ENCODE measurements at regions not wholly inside any gene's neighbourhood (a gene's known extent, or its start where the extent isn't known, plus 50 kb on each side); places are given as distances from the start of the nearest gene placed in this dataset.

DNA sequence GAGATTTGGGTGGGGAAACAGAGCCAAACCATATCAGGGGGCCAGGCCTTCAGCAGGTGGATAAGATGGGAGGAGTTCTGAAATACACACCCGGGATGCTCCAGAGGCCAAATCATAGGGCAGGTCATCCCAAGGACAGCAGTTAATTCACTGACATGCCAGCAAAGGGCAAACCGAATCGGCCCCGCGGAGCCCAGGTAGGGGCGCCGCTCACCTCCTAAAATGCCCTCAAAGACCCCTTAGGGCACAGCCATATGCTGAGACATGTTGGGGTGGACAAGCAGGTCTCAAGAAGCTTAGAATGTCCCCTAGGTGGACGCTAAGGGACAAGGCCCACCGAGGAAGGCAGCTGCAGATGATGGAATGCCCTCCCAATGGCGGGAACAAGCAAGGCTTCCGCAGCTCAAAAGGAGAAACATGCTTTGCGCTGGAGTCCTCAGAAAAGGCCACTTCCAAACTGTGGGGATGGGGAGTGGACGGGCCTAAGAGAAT, 144.9 kb downstream of the ERCC6L2 start:
- H3K4me3 ChIP-seq: peak overlapping the region; percentile 58 to 74 (median 62)
- H3K36me3 ChIP-seq: peaks cover 0 to 11% (median 8%) of the 10 kb centered on the region in 4 donors
- no peak for TF ChIP-seq POLR2A (IDR thresholded peaks at IDR 0.05; ENCODE audit: low read depth)
- TF ChIP-seq, protein P1, sequence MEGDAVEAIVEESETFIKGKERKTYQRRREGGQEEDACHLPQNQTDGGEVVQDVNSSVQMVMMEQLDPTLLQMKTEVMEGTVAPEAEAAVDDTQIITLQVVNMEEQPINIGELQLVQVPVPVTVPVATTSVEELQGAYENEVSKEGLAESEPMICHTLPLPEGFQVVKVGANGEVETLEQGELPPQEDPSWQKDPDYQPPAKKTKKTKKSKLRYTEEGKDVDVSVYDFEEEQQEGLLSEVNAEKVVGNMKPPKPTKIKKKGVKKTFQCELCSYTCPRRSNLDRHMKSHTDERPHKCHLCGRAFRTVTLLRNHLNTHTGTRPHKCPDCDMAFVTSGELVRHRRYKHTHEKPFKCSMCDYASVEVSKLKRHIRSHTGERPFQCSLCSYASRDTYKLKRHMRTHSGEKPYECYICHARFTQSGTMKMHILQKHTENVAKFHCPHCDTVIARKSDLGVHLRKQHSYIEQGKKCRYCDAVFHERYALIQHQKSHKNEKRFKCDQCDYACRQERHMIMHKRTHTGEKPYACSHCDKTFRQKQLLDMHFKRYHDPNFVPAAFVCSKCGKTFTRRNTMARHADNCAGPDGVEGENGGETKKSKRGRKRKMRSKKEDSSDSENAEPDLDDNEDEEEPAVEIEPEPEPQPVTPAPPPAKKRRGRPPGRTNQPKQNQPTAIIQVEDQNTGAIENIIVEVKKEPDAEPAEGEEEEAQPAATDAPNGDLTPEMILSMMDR (IDR thresholded peaks at IDR 0.05): no peak
- no peak for TF ChIP-seq EP300 (IDR thresholded peaks at IDR 0.05)
- no peak for TF ChIP-seq POLR2AphosphoS5 (IDR thresholded peaks at IDR 0.05)
- 66% methylated on average over 11 of the region's 13 CpGs for WGBS
- peak overlapping the region; percentile 69 to 84 (median 74) for H3K27ac ChIP-seq (replicated peaks in 1 of 4)
- peaks cover 0 to 23% (median 3%) of the 10 kb centered on the region in 4 donors for H3K27me3 ChIP-seq
- H3K4me1 ChIP-seq: peaks cover 24 to 32% (median 29%) of the 10 kb centered on the region in 4 donors
- intact Hi-C loops (cut with DNase I): loop anchor here (10.0 kb wide), 1 partner anchor 194 kb away; no protein-coding TSS in a partner anchor
- no peak for DNase-seq (ENCODE audit: extremely low spot score)
- no peaks in the 10 kb centered on the region for H3K9me3 ChIP-seq

Small RNA genes in the stretch of these regions (small RNA-seq; reads per million reads assigned to genes)
- 0 reads per million in 3 donors for gene RF00019

Measured in esophagus muscularis mucosa (tissue), 4 donors.